DMS79 treated with DMSO at 0.1 percent for 48 hours (cell line): ENCODE measurements at regions not wholly inside any gene's neighbourhood (a gene's known extent, or its start where the extent isn't known, plus 50 kb on each side); places are given as distances from the start of the nearest gene placed in this dataset.
"Not testable (repeated sequence)": the region's sequence is repeated elsewhere in the genome, so short reads cannot be mapped to it uniquely, and the experiment has no call there.

Experiments used
- DNase-seq: peaks from one replicate; lab custom pipeline; 2025; lab: John Stamatoyannopoulos, UW

GRCh38 chr10:130968964-130969363 is 342.6 kb downstream of the TCERG1L start:
- DNase-seq, result no peak

GRCh38 chr10:130969700-130970099 is 341.8 kb downstream of the TCERG1L start:
- DNase-seq, result no peak

GRCh38 chr10:130970341-130971122 is 341.0 kb downstream of the TCERG1L start:
- no peak for DNase-seq

GRCh38 chr10:130971123-130971435 is 340.4 kb downstream of the TCERG1L start:
- DNase-seq, result no peak

GRCh38 chr10:130973127-130973839 is 338.2 kb downstream of the TCERG1L start:
- DNase-seq, result no peak

- DNase-seq, result no peak
Measured at GRCh38 chr10:130974166-130974565, 337.4 kb downstream of the TCERG1L start.

GRCh38 chr10:130975351-130975750 is 336.2 kb downstream of the TCERG1L start:
- not testable (repeated sequence) for DNase-seq

DNA sequence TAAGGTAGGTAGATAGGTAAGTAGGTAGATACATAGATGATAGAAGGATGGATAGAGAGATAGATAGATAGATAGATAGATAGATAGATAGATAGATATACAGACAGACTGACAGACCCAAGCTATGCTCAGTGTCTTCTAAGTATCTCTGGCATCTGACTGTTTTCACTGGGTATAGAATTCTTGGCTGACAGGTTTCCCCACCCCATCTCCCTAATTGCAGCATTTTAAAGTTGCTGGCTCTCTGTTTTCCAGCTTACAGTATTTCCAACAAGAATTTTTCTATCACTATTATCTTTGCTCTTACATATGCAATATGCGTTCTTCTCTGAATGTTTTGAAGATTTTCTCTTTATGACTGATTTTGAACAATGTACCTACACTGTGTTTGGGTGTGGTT is 328.7 kb downstream of the TCERG1L start:
- no peak for DNase-seq

GRCh38 chr10:130983749-130984148 is 327.8 kb downstream of the TCERG1L start:
- no peak for DNase-seq

DNA sequence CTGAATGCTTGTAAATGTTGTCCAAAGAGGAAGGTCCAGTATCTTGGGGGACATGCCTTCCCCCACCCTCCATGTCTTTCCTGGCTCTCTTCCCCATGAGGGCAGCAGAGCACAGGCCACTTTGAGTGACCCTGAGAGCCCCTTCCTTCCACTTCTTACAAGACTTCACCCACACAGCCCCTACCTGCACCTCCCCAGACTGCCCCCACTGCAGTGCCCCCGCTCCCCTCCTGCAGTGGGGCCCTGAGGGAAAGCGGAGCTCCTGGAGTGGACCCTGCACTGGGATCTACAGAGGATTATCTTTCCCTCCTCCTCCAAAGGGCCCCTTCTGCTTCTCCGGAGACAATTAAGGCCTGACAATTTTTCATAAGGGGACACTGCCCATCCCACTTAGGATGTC is 326.8 kb downstream of the TCERG1L start:
- DNase-seq, result no peak

- no peak for DNase-seq
Measured at GRCh38 chr10:130985158-130985753, 326.3 kb downstream of the TCERG1L start.

DNA sequence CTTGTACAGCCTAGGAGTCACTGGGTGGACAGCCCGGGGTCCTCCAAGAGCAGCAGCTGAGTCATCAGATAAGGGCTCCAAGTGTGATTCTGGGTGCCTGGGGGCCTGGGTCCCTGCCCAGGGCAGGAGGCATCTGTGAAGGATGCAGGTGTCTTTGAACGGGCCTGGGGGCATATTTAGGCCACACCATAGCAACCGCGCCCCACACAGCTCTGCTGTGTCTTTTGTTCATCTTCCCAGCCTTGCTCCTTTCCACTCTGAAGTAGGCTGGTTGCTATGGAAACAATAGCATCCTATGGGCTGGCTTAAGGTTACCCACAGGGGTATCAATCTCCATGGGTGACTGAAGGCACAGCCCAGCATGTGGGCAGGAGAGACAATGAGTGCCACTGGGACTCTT is 324.7 kb downstream of the TCERG1L start:
- DNase-seq, result no peak

- no peak for DNase-seq
Measured at GRCh38 chr10:130987401-130987800, 324.1 kb downstream of the TCERG1L start.

DNA sequence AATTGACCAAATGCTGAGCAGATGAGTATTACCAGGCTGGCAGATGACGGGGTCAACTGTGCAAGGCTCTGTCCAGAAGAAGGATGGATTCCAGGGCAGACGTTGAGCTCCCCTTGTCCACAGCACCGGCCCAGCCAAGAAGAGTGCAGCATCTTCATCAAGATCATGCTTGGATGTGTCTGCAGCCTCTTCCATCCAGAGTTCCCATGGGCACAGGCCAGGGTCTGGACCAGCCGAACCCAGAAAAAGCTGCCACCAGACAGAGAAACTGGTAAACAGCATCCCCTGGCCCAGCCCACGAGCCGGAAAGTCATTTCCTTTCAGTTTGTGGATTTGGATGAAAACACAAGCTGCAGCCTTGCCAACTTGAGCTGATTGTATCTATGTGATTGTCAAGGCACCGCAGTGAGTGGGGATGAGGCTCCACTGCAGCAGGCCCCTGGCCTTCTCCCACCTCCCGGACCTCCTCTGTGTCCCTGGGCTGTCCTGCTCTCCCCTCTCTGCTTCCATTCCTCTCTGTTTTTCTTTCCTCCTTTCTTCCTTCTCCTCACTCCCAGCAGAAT is 321.8 kb downstream of the TCERG1L start:
- no peak for DNase-seq

GRCh38 chr10:130990486-130990885 is 321.0 kb downstream of the TCERG1L start:
- peak; percentile 15 for DNase-seq

DNA sequence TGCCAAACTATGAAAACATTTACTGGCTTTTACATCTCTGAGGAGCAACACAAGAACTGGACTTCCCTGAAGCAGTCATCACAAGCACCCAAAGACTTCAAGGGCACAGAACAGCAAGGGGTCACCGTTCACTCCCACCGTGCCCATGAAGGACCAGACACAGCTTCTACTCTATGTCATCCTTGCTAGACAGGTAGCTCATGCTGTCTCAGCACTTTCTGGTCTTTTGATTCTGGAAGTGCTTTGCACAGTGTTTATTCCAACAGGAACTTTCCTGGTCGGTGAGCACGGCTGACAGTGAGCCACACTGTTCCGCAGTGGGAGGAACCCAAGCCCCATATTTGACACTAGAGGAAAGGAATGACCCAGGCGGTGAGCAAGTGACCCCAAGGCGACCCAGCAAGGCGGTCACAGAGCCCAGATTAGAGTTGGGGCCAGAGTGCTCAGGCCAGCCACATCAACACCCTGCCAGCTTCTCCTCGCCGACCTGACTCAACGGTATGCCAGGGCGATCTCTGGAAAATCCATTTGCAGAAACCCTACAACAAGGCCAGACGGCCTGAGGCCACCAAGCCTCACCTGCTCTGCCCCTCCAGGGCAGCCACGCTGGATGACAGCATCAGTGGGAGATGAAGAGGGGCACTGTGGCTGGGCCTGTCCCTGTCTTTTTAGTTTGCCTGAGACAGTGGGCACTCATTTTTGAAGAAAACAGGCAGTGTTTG is 318.6 kb downstream of the TCERG1L start:
- no peak for DNase-seq

DNA sequence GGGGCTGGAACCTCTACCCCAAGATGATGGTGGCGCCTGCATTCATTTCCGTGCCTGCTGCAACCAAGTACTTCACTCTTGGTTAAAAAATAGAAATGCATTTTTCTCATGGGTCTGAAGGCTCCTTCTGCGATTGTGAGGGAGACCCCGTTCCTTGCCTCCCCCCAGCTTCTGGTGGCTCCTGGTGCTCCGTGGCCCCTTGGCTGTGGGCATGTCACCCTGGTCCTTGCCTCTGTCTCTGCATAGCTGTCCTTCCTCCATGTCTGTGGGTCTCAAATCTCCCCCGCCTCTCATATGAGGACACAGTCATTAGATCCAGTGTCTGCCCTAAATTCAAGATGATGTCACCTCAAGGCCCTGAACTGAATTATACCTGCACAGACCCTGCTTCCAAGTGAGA is 317.9 kb downstream of the TCERG1L start:
- no peak for DNase-seq

GRCh38 chr10:130994191-130994590 is 317.3 kb downstream of the TCERG1L start:
- no peak for DNase-seq

DNA sequence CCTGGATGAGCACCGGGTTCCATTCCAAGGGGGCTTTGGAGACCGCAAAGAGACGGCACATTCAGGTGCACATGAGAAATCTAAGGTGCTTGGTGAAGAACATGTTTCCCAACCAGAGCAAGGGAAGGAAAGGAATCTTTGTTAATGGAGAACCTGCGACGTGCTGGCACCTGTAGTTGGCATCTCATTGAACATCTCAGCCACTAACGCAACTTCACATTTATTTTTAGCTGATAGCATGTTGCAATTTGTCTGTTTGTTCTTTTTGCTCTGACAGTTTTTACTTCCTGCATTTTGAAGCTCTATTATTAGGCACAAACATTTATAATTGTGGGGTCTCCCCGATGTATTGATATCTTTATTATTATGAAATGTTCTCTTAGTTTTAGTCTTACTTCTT is 316.7 kb downstream of the TCERG1L start:
- no peak for DNase-seq

DNA sequence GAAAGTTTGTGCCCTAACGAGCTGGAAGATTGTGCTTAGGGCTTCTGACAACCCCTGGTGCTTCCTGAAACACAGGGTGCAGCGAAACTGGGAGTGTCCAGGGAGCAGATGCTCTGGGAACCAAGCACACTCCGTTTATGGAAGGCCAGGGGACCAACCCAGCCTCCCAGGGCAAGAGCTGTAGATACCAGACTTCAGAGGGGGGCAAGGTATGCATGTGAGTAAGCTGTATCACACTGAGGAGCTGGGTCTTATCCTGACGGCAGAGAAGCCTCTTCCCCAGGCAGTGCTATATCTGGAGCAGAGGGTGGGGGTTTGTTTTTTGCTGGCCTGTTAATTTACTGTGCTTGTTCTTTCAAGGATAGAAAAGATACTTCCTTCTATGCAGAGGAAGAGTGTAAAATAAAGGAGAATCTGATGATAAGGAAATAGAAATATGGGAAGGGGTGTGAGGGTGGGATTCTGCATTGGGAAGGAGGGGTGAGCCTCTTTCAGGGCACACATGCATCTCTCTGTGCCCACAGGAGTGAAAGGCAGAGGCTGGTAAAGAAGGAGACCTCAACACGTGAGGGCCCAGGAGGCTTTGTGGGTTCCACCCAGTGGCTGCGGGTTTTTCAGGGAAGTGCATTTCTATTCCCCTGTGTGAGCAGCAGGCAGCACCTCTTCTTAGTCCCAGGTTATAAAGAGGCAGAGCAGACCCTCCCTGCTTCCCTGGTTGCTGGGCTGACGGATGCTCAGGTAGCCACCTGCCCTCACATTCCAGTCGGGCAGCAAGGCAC is 314.1 kb downstream of the TCERG1L start:
- DNase-seq, result no peak

DNA sequence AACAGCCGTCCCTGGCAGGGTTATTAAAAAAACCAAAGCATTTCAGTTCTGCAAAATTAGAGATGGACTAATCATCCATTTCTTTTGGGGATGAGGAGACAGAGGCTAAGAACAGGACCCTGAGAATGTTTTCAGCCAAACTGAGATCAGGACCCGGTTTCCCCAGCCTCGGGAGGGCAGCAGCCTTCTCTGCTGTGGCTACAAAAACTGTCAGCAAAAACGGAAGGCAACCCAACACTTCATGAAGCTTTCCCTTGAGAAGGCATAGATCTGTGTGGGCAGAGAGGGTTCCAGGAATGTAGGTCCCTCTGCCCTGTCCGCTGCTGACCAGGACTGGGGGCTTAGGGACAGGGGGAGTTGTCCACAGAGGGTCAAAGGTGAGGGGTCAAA is 313.5 kb downstream of the TCERG1L start:
- no peak for DNase-seq

GRCh38 chr10:130998642-130999041 is 312.9 kb downstream of the TCERG1L start:
- no peak for DNase-seq
